HEK293 (cell line): ENCODE measurements at regions not wholly inside any gene's neighbourhood (a gene's known extent, or its start where the extent isn't known, plus 50 kb on each side); places are given as distances from the start of the nearest gene placed in this dataset.

ENCODE experiments used
- GLI4 ChIP-seq: fragments of 450-650 bp; formaldehyde crosslinking; IDR thresholded peaks from 2 replicates; pipeline ENCODE4 v1.5.1; 2016; ENCODE audit warnings: missing biosample characterization, missing genetic modification characterization
- SALL2 ChIP-seq: fragments of 450-650 bp; formaldehyde crosslinking; IDR thresholded peaks from 2 replicates; pipeline ENCODE4 v1.5.0; 2017; ENCODE audit warnings: missing biosample characterization, mild to moderate bottlenecking, missing genetic modification characterization, borderline replicate concordance
- TRIM28 ChIP-seq: IDR thresholded peaks from 2 replicates; pipeline ENCODE4 v1.6.1; 2011; ENCODE audit warnings: low read length, control low read depth, borderline replicate concordance
- YY1 ChIP-seq: fragments of 450-650 bp; formaldehyde crosslinking; IDR thresholded peaks from 2 replicates; pipeline ENCODE4 v1.5.1; 2018; ENCODE audit warnings: missing biosample characterization, missing genetic modification characterization
- ZNF114 ChIP-seq: fragments of 450-650 bp; formaldehyde crosslinking; IDR thresholded peaks from 2 replicates; pipeline ENCODE4 v1.5.0; 2017; ENCODE audit warnings: missing biosample characterization, missing genetic modification characterization
- ZNF274 ChIP-seq, 2 experiments: fragments of 200-500 bp in 1 of 2; fragments of 450-650 bp in 1 of 2; sonication (Bioruptor generic) in 1 of 2; formaldehyde crosslinking in 1 of 2; IDR thresholded peaks; 2 replicates each; pipeline versions ENCODE4 v1.5.1 to v1.6.1; 2014 to 2016; ENCODE audit warnings: borderline replicate concordance in 1 of 2, inconsistent platforms in 1 of 2, low read length in 1 of 2, missing biosample characterization in 1 of 2, missing genetic modification characterization in 1 of 2
- ZNF501 ChIP-seq: fragments of 450-650 bp; formaldehyde crosslinking; IDR thresholded peaks from 2 replicates; pipeline ENCODE4 v1.5.1; 2016; ENCODE audit warnings: missing biosample characterization, missing genetic modification characterization
- ZNF585B ChIP-seq: fragments of 450-650 bp; formaldehyde crosslinking; IDR thresholded peaks from 2 replicates; pipeline ENCODE4 v1.5.1; 2016; ENCODE audit warnings: missing biosample characterization, missing genetic modification characterization
- ZNF785 ChIP-seq: fragments of 450-650 bp; formaldehyde crosslinking; IDR thresholded peaks from 2 replicates; pipeline ENCODE4 v1.5.1; 2016; ENCODE audit warnings: missing biosample characterization, missing genetic modification characterization
- ZNF843 ChIP-seq: fragments of 450-650 bp; formaldehyde crosslinking; IDR thresholded peaks from 2 replicates; pipeline ENCODE4 v1.5.1; 2016; ENCODE audit warnings: missing biosample characterization, missing genetic modification characterization
- TF ChIP-seq, protein P1 (sequence below): fragments of 450-650 bp; formaldehyde crosslinking; IDR thresholded peaks from 2 replicates; pipeline ENCODE4 v1.5.1; 2016; ENCODE audit warnings: missing biosample characterization, missing genetic modification characterization
- TF ChIP-seq, protein P2 (sequence below): fragments of 450-650 bp; formaldehyde crosslinking; IDR thresholded peaks from 2 replicates; pipeline ENCODE4 v1.5.1; 2016; ENCODE audit warnings: missing biosample characterization, missing genetic modification characterization
- TF ChIP-seq, protein P3 (sequence below): sonication (generic); formaldehyde crosslinking; IDR thresholded peaks from 2 replicates; pipeline ENCODE4 v1.8.1; 2022; ENCODE audit warnings: mild to moderate bottlenecking, moderate library complexity, missing genetic modification reagents
- TF ChIP-seq, protein P4 (sequence below): fragments of 450-650 bp; formaldehyde crosslinking; IDR thresholded peaks from 2 replicates; pipeline ENCODE4 v1.5.1; 2016; ENCODE audit warnings: missing biosample characterization, missing genetic modification characterization, low read depth

DNA sequence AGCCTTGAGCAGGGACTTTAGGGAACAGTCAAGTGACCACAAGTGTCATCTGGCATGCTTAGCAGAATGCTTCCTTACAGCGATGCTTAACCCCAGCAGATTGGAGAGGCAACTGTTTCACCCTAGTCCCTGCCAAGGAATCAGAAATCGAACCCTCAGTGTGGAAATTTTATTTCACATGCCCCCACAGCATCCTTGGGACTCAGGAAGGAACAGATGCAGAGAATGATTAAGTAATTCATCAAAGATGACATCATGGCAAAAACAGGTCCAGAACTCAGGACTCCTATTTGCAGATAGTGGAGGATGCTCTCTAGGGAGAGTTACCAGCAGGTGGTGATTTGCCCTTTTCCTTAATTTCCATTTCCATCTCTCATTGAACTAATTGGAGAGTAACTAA, 333.0 kb upstream of the KAZN start:
- TF ChIP-seq ZNF274 (IDR thresholded peaks at IDR 0.05; ENCODE audit: low read length) = no peak
- TF ChIP-seq ZNF274 (tag by site-specific recombination; IDR thresholded peaks at IDR 0.05; ENCODE audit: borderline replicate concordance) = no peak
- TF ChIP-seq, protein P1, sequence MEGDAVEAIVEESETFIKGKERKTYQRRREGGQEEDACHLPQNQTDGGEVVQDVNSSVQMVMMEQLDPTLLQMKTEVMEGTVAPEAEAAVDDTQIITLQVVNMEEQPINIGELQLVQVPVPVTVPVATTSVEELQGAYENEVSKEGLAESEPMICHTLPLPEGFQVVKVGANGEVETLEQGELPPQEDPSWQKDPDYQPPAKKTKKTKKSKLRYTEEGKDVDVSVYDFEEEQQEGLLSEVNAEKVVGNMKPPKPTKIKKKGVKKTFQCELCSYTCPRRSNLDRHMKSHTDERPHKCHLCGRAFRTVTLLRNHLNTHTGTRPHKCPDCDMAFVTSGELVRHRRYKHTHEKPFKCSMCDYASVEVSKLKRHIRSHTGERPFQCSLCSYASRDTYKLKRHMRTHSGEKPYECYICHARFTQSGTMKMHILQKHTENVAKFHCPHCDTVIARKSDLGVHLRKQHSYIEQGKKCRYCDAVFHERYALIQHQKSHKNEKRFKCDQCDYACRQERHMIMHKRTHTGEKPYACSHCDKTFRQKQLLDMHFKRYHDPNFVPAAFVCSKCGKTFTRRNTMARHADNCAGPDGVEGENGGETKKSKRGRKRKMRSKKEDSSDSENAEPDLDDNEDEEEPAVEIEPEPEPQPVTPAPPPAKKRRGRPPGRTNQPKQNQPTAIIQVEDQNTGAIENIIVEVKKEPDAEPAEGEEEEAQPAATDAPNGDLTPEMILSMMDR (tag by site-specific recombination) = no peak
- no peak for TF ChIP-seq GLI4
- TF ChIP-seq, protein P2, sequence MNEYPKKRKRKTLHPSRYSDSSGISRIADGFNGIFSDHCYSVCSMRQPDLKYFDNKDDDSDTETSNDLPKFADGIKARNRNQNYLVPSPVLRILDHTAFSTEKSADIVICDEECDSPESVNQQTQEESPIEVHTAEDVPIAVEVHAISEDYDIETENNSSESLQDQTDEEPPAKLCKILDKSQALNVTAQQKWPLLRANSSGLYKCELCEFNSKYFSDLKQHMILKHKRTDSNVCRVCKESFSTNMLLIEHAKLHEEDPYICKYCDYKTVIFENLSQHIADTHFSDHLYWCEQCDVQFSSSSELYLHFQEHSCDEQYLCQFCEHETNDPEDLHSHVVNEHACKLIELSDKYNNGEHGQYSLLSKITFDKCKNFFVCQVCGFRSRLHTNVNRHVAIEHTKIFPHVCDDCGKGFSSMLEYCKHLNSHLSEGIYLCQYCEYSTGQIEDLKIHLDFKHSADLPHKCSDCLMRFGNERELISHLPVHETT = no peak
- TF ChIP-seq TRIM28 = no peak
- no peak for TF ChIP-seq ZNF501 (tag by site-specific recombination)
- TF ChIP-seq, protein P3, sequence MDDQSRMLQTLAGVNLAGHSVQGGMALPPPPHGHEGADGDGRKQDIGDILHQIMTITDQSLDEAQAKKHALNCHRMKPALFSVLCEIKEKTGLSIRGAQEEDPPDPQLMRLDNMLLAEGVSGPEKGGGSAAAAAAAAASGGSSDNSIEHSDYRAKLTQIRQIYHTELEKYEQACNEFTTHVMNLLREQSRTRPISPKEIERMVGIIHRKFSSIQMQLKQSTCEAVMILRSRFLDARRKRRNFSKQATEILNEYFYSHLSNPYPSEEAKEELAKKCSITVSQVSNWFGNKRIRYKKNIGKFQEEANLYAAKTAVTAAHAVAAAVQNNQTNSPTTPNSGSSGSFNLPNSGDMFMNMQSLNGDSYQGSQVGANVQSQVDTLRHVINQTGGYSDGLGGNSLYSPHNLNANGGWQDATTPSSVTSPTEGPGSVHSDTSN (CRISPR knock-in tag) = no peak
- no peak for TF ChIP-seq ZNF843 (tag by site-specific recombination)
- TF ChIP-seq SALL2 (tag by site-specific recombination) = no peak
- TF ChIP-seq ZNF785 (tag by site-specific recombination) = no peak
- TF ChIP-seq, protein P4, sequence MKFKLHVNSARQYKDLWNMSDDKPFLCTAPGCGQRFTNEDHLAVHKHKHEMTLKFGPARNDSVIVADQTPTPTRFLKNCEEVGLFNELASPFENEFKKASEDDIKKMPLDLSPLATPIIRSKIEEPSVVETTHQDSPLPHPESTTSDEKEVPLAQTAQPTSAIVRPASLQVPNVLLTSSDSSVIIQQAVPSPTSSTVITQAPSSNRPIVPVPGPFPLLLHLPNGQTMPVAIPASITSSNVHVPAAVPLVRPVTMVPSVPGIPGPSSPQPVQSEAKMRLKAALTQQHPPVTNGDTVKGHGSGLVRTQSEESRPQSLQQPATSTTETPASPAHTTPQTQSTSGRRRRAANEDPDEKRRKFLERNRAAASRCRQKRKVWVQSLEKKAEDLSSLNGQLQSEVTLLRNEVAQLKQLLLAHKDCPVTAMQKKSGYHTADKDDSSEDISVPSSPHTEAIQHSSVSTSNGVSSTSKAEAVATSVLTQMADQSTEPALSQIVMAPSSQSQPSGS (tag by site-specific recombination) = peak; percentile 50
- no peak for TF ChIP-seq YY1
- TF ChIP-seq ZNF585B (tag by site-specific recombination) = no peak
- no peak for TF ChIP-seq ZNF114
